Left ventricle myocardium inferior (tissue), 1 donor: ENCODE measurements at regions not wholly inside any gene's neighbourhood (a gene's known extent, or its start where the extent isn't known, plus 50 kb on each side); places are given as distances from the start of the nearest gene placed in this dataset.

Source experiments
- DNase-seq: peaks from one replicate; pipeline ENCODE4 v3.0.0-alpha.2; 2020
- H3K27ac ChIP-seq: fragments of 200-600 bp; replicated peaks from 2 replicates; pipeline ENCODE4 v1.8.0; 2021
- H3K27me3 ChIP-seq: fragments of 200-600 bp; 2 replicates; pipeline ENCODE4 v1.8.0; 2021; ENCODE audit warnings: low read depth
- H3K36me3 ChIP-seq: fragments of 200-600 bp; 2 replicates; pipeline ENCODE4 v1.8.0; 2021
- H3K4me1 ChIP-seq: fragments of 200-600 bp; 2 replicates; pipeline ENCODE4 v1.8.0; 2021
- H3K4me3 ChIP-seq: fragments of 200-600 bp; 2 replicates; pipeline ENCODE4 v1.8.0; 2021; ENCODE audit warnings: mild to moderate bottlenecking, moderate library complexity
- H3K9me3 ChIP-seq: fragments of 200-600 bp; replicated peaks from 2 replicates; pipeline ENCODE4 v1.8.0; 2021
- intact Hi-C: fragments of 100-400 bp; cut with micrococcal nuclease; formaldehyde crosslinking; loops from one replicate; pipeline ENCODE4 v1.11.0; 2022
- TF ChIP-seq, protein P1 (sequence below): fragments of 200-600 bp; IDR thresholded peaks from 2 replicates; pipeline ENCODE4 v1.8.0; 2021; ENCODE audit warnings: antibody characterized with exemption, mild to moderate bottlenecking, borderline replicate concordance
- donor health status: DM: no; HTN: yes; CAD: no; lungs with severe emphysema.

DNA sequence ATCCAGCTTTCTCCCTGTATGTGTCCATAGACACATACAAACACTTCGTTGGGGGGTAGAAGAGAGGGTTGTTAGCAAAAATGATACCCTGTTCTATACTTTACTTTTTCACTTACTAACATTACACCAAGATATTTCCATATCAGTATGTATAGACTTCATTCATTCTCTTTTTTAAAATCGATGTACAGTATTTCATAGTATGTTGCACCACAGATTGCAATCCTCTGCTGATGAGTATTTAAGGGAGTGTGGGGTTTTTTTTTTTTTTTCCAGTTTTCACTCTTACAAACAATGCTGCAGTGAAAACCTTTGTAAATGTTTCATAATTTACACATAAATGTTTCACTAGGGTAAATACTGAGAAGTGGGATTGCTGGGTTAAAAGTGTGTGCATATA, 402.3 kb downstream of the LRATD1 start:
- H3K27ac ChIP-seq: no peak overlapping the region
- TF ChIP-seq, protein P1, sequence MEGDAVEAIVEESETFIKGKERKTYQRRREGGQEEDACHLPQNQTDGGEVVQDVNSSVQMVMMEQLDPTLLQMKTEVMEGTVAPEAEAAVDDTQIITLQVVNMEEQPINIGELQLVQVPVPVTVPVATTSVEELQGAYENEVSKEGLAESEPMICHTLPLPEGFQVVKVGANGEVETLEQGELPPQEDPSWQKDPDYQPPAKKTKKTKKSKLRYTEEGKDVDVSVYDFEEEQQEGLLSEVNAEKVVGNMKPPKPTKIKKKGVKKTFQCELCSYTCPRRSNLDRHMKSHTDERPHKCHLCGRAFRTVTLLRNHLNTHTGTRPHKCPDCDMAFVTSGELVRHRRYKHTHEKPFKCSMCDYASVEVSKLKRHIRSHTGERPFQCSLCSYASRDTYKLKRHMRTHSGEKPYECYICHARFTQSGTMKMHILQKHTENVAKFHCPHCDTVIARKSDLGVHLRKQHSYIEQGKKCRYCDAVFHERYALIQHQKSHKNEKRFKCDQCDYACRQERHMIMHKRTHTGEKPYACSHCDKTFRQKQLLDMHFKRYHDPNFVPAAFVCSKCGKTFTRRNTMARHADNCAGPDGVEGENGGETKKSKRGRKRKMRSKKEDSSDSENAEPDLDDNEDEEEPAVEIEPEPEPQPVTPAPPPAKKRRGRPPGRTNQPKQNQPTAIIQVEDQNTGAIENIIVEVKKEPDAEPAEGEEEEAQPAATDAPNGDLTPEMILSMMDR: no peak

DNA sequence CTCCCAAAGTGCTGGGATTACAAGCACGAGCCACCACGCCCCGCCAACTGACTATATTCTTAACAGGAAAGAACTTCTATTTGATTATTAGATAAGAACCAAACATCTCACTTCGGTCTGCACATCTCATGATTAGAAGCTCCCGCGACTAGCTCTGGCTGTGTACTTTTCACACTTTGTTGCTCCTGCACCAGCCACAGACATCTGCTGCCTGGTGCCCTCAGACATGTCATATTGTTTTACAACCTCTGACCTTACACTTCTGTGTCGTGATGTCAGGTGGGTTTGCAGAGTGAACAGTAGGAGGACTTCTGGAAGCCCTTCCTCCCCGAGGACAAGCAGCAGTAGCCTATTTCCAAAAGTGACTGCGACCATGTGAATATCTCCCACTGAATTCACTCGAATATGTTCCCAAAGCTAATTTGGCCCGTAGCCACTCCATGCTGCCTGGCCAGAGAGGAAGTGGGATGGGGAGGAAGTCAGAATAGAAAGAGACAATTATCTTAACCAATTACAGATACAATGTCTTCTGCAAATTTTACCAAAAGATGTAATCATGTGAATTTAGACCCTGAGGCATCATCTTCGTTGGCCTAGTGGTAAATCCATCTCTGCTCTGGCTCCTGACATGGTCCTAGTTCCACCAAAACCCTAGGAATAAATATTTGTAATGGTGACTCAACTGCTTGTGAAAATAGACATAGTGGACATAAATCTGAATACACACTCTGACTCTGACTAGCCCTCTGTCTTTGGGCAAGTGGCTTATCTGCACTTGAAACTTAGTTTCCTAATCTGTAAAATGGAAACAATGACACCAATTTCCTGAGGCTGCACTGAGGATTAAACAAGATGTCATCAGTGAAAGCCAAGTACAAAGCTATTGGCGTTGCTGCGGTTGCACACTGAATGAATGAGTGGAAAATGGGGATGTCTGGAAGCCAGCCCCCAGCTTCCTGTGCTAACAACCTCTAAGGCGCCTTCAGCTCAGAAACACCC, 406.1 kb downstream of the LRATD1 start:
- H3K9me3 ChIP-seq: no peaks in the 10 kb centered on the region
- H3K4me3 ChIP-seq: no peak overlapping the region
- no peak overlapping the region for H3K27ac ChIP-seq
- DNase-seq: no peak
- intact Hi-C loops: no loop called here
- peaks cover 11% of the 10 kb centered on the region for H3K4me1 ChIP-seq
- no peaks in the 10 kb centered on the region for H3K27me3 ChIP-seq
- TF ChIP-seq, protein P1: no peak
- no peaks in the 10 kb centered on the region for H3K36me3 ChIP-seq

More for the DNA sequence above, 402.3 kb downstream of the LRATD1 start:
- Histone ChIP-seq H3K27me3 (no peaks in the 10 kb centered on the region), H3K4me1 (peaks cover 5% of the 10 kb centered on the region), H3K4me3 (no peak overlapping the region), H3K36me3 (no peaks in the 10 kb centered on the region), H3K9me3 (no peaks in the 10 kb centered on the region)
- no peak for DNase-seq
- intact Hi-C loops: no loop called here

DNA sequence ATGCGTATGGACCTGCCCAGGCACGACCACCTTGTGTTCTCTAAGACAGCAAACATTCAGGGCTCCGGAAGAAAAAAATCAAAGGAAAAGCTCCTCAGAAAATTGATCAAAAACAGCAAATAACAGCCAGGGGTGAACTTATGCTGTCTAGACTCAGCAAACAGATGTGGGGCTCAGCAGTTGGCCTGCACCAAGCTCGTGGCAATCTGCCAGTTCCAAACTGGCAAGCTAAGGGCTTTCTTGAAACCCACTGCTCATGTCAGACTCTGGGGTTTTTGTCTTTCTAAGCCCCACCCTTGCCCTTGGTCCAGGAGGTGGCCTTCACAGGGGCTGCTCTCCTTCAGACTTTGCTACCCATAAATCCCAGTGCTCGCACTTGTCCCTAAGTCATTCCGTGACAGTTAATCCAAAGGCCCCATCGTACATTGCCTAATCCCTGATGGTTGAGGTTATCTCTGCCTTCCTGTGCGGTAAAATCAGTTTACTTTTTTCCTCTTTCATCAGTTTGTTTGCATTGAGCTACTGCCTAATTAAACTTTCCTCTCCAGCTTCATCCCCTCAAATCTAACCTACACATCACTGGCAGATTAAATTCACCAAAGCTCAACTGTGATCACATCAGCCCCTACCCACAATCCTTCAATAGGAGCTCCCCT, 408.0 kb downstream of the LRATD1 start:
- Histone ChIP-seq H3K27ac (no peak overlapping the region), H3K4me1 (peaks cover 11% of the 10 kb centered on the region)
- TF ChIP-seq, protein P1: no peak

DNA sequence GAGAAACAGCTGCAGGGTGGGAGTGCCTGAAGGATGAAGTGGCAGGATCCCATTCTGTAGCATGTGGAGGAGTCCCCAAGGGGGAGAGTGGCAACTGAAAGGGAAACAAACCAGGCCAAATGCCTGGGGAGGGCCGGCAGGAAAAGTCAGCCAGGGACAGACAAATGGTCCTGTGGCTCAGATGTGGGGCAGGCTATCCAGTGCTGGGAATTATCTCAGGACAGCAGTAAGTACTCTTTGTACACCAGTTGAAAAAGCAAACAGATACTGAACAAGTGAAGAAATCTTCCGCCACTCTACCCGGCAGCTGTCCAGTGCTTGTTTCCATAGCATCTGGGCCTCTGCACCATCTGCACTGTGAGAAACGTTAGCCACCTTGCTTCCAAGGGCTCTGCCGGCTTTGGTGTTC, 408.9 kb downstream of the LRATD1 start:
- Histone ChIP-seq H3K4me1 (peaks cover 11% of the 10 kb centered on the region), H3K36me3 (no peaks in the 10 kb centered on the region), H3K27me3 (no peaks in the 10 kb centered on the region), H3K27ac (no peak overlapping the region), H3K4me3 (no peak overlapping the region), H3K9me3 (no peaks in the 10 kb centered on the region)
- TF ChIP-seq, protein P1: no peak
- intact Hi-C loops: no loop called here
- peak; percentile 48 for DNase-seq

More for the DNA sequence above, 408.0 kb downstream of the LRATD1 start:
- H3K9me3 ChIP-seq: no peaks in the 10 kb centered on the region
- H3K4me3 ChIP-seq: no peak overlapping the region
- no peaks in the 10 kb centered on the region for H3K36me3 ChIP-seq
- H3K27me3 ChIP-seq: no peaks in the 10 kb centered on the region
- intact Hi-C loops: no loop called here
- DNase-seq: no peak

DNA sequence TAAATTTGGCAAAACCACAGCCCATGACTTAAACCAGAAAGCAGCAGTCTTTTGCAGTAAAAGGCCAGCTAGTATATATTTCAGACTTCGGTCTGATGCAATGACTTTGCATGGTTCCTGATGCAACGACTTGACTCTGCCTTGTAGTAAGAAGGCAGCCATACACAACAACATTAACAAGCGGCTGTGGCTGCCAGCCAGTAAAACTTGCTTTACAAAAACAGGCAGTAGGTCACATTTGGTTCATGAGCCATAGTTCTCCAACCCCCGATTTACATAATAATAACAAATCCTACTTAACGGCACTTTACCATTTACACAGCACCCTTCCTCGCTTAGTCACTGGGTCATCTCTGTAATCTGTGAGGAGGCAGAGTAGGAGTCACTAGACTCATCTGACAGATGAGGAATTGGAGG, 410.3 kb downstream of the LRATD1 start:
- Histone ChIP-seq H3K36me3 (no peaks in the 10 kb centered on the region), H3K27me3 (no peaks in the 10 kb centered on the region), H3K27ac (no peak overlapping the region), H3K4me1 (peaks cover 11% of the 10 kb centered on the region), H3K4me3 (no peak overlapping the region), H3K9me3 (no peaks in the 10 kb centered on the region)
- intact Hi-C loops: no loop called here
- TF ChIP-seq, protein P1: no peak
- no peak for DNase-seq
